ENCODE measurements at regions not wholly inside any gene's neighbourhood (a gene's known extent, or its start where the extent isn't known, plus 50 kb on each side); places are given as distances from the start of the nearest gene placed in this dataset.

- no peak for DNase-seq (ENCODE audit: low read depth)
These were observed 117.4 kb downstream of the LRATD1 start for GRCh38 chr2:14749884-14750283.

GRCh38 chr2:14750433-14750832, 117.9 kb downstream of the LRATD1 start:
- DNase-seq (ENCODE audit: low read depth), result no peak
- no peak for TF ChIP-seq CTCF (IDR thresholded peaks at IDR 0.05; ENCODE audit: control insufficient read depth, extremely low read depth, insufficient read depth)
- H3K4me3 ChIP-seq (ENCODE audit: low read depth, low read length), result no peak overlapping the region

More at GRCh38 chr2:14749884-14750283, 117.4 kb downstream of the LRATD1 start:
- no peak overlapping the region for H3K4me3 ChIP-seq (ENCODE audit: low read depth, low read length)
- no peak for TF ChIP-seq CTCF (IDR thresholded peaks at IDR 0.05; ENCODE audit: control insufficient read depth, extremely low read depth, insufficient read depth)

GRCh38 chr2:14751581-14751980, 119.1 kb downstream of the LRATD1 start:
- peak; percentile 34 for DNase-seq (ENCODE audit: low read depth)
- H3K4me3 ChIP-seq (ENCODE audit: low read depth, low read length), result no peak overlapping the region
- no peak for TF ChIP-seq CTCF (IDR thresholded peaks at IDR 0.05; ENCODE audit: control insufficient read depth, extremely low read depth, insufficient read depth)

- no peak overlapping the region for H3K4me3 ChIP-seq (ENCODE audit: low read depth, low read length)
- TF ChIP-seq CTCF (IDR thresholded peaks at IDR 0.05; ENCODE audit: control insufficient read depth, extremely low read depth, insufficient read depth), result no peak
- DNase-seq (ENCODE audit: low read depth), result no peak
These were observed 119.8 kb downstream of the LRATD1 start for GRCh38 chr2:14752295-14752694.

- H3K4me3 ChIP-seq (ENCODE audit: low read depth, low read length), result no peak overlapping the region
- TF ChIP-seq CTCF (IDR thresholded peaks at IDR 0.05; ENCODE audit: control insufficient read depth, extremely low read depth, insufficient read depth), result no peak
- no peak for DNase-seq (ENCODE audit: low read depth)
These were observed 123.6 kb downstream of the LRATD1 start for GRCh38 chr2:14756122-14756541.

- no peak for TF ChIP-seq CTCF (IDR thresholded peaks at IDR 0.05; ENCODE audit: control insufficient read depth, extremely low read depth, insufficient read depth)
- H3K4me3 ChIP-seq (ENCODE audit: low read depth, low read length), result no peak overlapping the region
- DNase-seq (ENCODE audit: low read depth), result no peak
These were observed 124.6 kb downstream of the LRATD1 start for GRCh38 chr2:14756981-14757657.

- TF ChIP-seq CTCF (IDR thresholded peaks at IDR 0.05; ENCODE audit: control insufficient read depth, extremely low read depth, insufficient read depth), result no peak
- no peak for DNase-seq (ENCODE audit: low read depth)
- no peak overlapping the region for H3K4me3 ChIP-seq (ENCODE audit: low read depth, low read length)
These were observed 126.6 kb downstream of the LRATD1 start for GRCh38 chr2:14759082-14759481.
